ENCODE measurements at regions not wholly inside any gene's neighbourhood (a gene's known extent, or its start where the extent isn't known, plus 50 kb on each side); places are given as distances from the start of the nearest gene placed in this dataset.

GRCh38 chr20:41887500-41887899 is 269.3 kb upstream of the CHD6 start:
- no peak for DNase-seq
- H3K27ac Mint-ChIP-seq (ENCODE audit: unreplicated experiment), result no peak overlapping the region
- BruUV-seq (replicated peaks), result no TSS peak
- CTCF ChIA-PET, result interaction anchor here (0.6 kb wide), 1 partner anchor 280 kb away, joined by 5 read pairs; no protein-coding TSS in a partner anchor
- H3K9me3 Mint-ChIP-seq (ENCODE audit: low read depth, unreplicated experiment), result peaks cover 8% of the 10 kb centered on the region
- TF ChIP-seq CTCF (IDR thresholded peaks at IDR 0.05; ENCODE audit: unreplicated experiment), result no peak
- H3K4me3 Mint-ChIP-seq (ENCODE audit: low read depth, unreplicated experiment), result no peak overlapping the region
- H3K27me3 Mint-ChIP-seq (ENCODE audit: unreplicated experiment), result no peaks in the 10 kb centered on the region
- peaks cover 21% of the 10 kb centered on the region for H3K4me1 Mint-ChIP-seq (ENCODE audit: low read depth, unreplicated experiment)
- no peaks in the 10 kb centered on the region for H3K36me3 Mint-ChIP-seq (ENCODE audit: insufficient read depth, unreplicated experiment)
- intact Hi-C loops (cut with micrococcal nuclease; ENCODE audit: unreplicated experiment), result loop anchor here (5.0 to 10.0 kb wide), 2 partner anchors 130 to 1297 kb away; partner anchors contain the start of gene PTPRT

GRCh38 chr20:41881466-41882046 is 263.4 kb upstream of the CHD6 start:
- DNase-seq, result no peak
- no TSS peak for BruUV-seq (replicated peaks)
- no peak for TF ChIP-seq CTCF (IDR thresholded peaks at IDR 0.05; ENCODE audit: unreplicated experiment)
- Mint-ChIP-seq H3K36me3 (ENCODE audit: insufficient read depth, unreplicated experiment) (no peaks in the 10 kb centered on the region), H3K4me3 (ENCODE audit: low read depth, unreplicated experiment) (no peak overlapping the region), H3K27ac (ENCODE audit: unreplicated experiment) (no peak overlapping the region), H3K9me3 (ENCODE audit: low read depth, unreplicated experiment) (peaks cover 4% of the 10 kb centered on the region), H3K27me3 (ENCODE audit: unreplicated experiment) (peaks cover 12% of the 10 kb centered on the region), H3K4me1 (ENCODE audit: low read depth, unreplicated experiment) (peaks cover 6% of the 10 kb centered on the region)
- intact Hi-C loops (cut with micrococcal nuclease; ENCODE audit: unreplicated experiment), result loop anchor here (10.0 kb wide), 1 partner anchor 1303 kb away; the partner anchor contains the start of gene PTPRT
- CTCF ChIA-PET, result interaction anchor here (0.6 to 0.8 kb wide), 2 partner anchors 36 to 268 kb away, joined by 3 to 7 read pairs; no protein-coding TSS in a partner anchor

GRCh38 chr20:41879123-41879522 is 260.9 kb upstream of the CHD6 start:
- H3K27ac Mint-ChIP-seq (ENCODE audit: unreplicated experiment), result no peak overlapping the region
- peaks cover 14% of the 10 kb centered on the region for H3K27me3 Mint-ChIP-seq (ENCODE audit: unreplicated experiment)
- no peak for TF ChIP-seq CTCF (IDR thresholded peaks at IDR 0.05; ENCODE audit: unreplicated experiment)
- peaks cover 4% of the 10 kb centered on the region for H3K9me3 Mint-ChIP-seq (ENCODE audit: low read depth, unreplicated experiment)
- no peaks in the 10 kb centered on the region for H3K36me3 Mint-ChIP-seq (ENCODE audit: insufficient read depth, unreplicated experiment)
- CTCF ChIA-PET, result interaction anchor here (0.6 kb wide), 1 partner anchor 338 kb away, joined by 5 read pairs; no protein-coding TSS in a partner anchor
- no peak overlapping the region for H3K4me3 Mint-ChIP-seq (ENCODE audit: low read depth, unreplicated experiment)
- intact Hi-C loops (cut with micrococcal nuclease; ENCODE audit: unreplicated experiment), result no loop called here
- BruUV-seq (replicated peaks), result no TSS peak
- no peak for DNase-seq
- H3K4me1 Mint-ChIP-seq (ENCODE audit: low read depth, unreplicated experiment), result no peaks in the 10 kb centered on the region

- Mint-ChIP-seq H3K9me3 (ENCODE audit: low read depth, unreplicated experiment) (peaks cover 4% of the 10 kb centered on the region), H3K36me3 (ENCODE audit: insufficient read depth, unreplicated experiment) (no peaks in the 10 kb centered on the region), H3K27me3 (ENCODE audit: unreplicated experiment) (peaks cover 14% of the 10 kb centered on the region), H3K4me1 (ENCODE audit: low read depth, unreplicated experiment) (no peaks in the 10 kb centered on the region), H3K4me3 (ENCODE audit: low read depth, unreplicated experiment) (no peak overlapping the region), H3K27ac (ENCODE audit: unreplicated experiment) (no peak overlapping the region)
- no peak for TF ChIP-seq CTCF (IDR thresholded peaks at IDR 0.05; ENCODE audit: unreplicated experiment)
- CTCF ChIA-PET, result no interaction called here
- no peak for DNase-seq
- intact Hi-C loops (cut with micrococcal nuclease; ENCODE audit: unreplicated experiment), result no loop called here
- no TSS peak for BruUV-seq (replicated peaks)
These were observed 259.7 kb upstream of the CHD6 start for GRCh38 chr20:41877911-41878310.

Measured in Calu3 (cell line).